Choroid plexus epithelial cell (primary cell): ENCODE measurements at regions not wholly inside any gene's neighbourhood (a gene's known extent, or its start where the extent isn't known, plus 50 kb on each side); places are given as distances from the start of the nearest gene placed in this dataset.

Source experiments
- DNase-seq: peaks from one replicate; pipeline ENCODE4 v3.0.0-alpha.2; 2010; ENCODE audit warnings: low read depth
- H3K4me3 ChIP-seq: 2 replicates; pipeline ENCODE4 v1.5.1; 2011; ENCODE audit warnings: low read depth, mild to moderate bottlenecking, control low read depth, low read length, moderate library complexity
- CTCF ChIP-seq: conservative IDR thresholded peaks from 2 replicates; pipeline ENCODE4 v1.5.1; 2011; ENCODE audit warnings: low read depth, mild to moderate bottlenecking, control low read depth, inconsistent platforms, low read length, moderate library complexity

GRCh38 chr15:91524534-91524933 lies 329.0 kb upstream of the SLCO3A1 start:
- no peak for TF ChIP-seq CTCF
- H3K4me3 ChIP-seq = no peak overlapping the region
- no peak for DNase-seq

GRCh38 chr15:91525751-91526150 lies 327.8 kb upstream of the SLCO3A1 start:
- no peak for TF ChIP-seq CTCF
- DNase-seq = no peak
- no peak overlapping the region for H3K4me3 ChIP-seq

GRCh38 chr15:91526424-91526823 lies 327.1 kb upstream of the SLCO3A1 start:
- DNase-seq = no peak
- no peak overlapping the region for H3K4me3 ChIP-seq
- no peak for TF ChIP-seq CTCF

GRCh38 chr15:91528801-91529200 lies 324.7 kb upstream of the SLCO3A1 start:
- no peak for DNase-seq
- H3K4me3 ChIP-seq = no peak overlapping the region
- no peak for TF ChIP-seq CTCF

GRCh38 chr15:91529534-91529933 lies 324.0 kb upstream of the SLCO3A1 start:
- no peak for TF ChIP-seq CTCF
- no peak for DNase-seq
- H3K4me3 ChIP-seq = no peak overlapping the region

- H3K4me3 ChIP-seq = no peak overlapping the region
- TF ChIP-seq CTCF = no peak
- no peak for DNase-seq
These were observed 323.2 kb upstream of the SLCO3A1 start for GRCh38 chr15:91530279-91530678.

GRCh38 chr15:91530956-91531582 lies 322.4 kb upstream of the SLCO3A1 start:
- no peak overlapping the region for H3K4me3 ChIP-seq

More at GRCh38 chr15:91530956-91531582, 322.4 kb upstream of the SLCO3A1 start:
- no peak for DNase-seq
- TF ChIP-seq CTCF = no peak
